HepG2 (cell line): ENCODE measurements at regions not wholly inside any gene's neighbourhood (a gene's known extent, or its start where the extent isn't known, plus 50 kb on each side); places are given as distances from the start of the nearest gene placed in this dataset.

ENCODE experiments used
- ATAC-seq: fragments of 200-7000 bp; cut with Tn5 transposase; 3 replicates; pipeline ENCODE4 v1.9.1; 2020; ENCODE audit warnings: mild to moderate bottlenecking, moderate library complexity
- BruUV-seq: library from RNA; stranded (reverse); fragments of 400-500 nt; replicated peaks from 2 replicates; lab custom pipeline; 2021; lab: Mats Ljungman, UMichigan
- CTCF ChIA-PET: fragments of 300-600 bp; formaldehyde crosslinking; extraction: SDS; loops from one replicate; lab custom pipeline; 2021; ENCODE audit warnings: low total read pairs, inconsistent platforms, low intra/inter-chr PET ratio; lab: Yijun Ruan, JAX
- POLR2A ChIA-PET: fragments of 350-600 bp; sonication (Branson Sonifier 250); formaldehyde crosslinking; loops from one replicate; lab custom pipeline; 2020; ENCODE audit warnings: antibody characterized with exemption, inconsistent platforms; lab: Yijun Ruan, JAX
- DNase-seq: peaks from one replicate; pipeline ENCODE4 v3.0.0-alpha.2; 2015; ENCODE audit warnings: low spot score
- FAIRE-seq: peaks from 3 replicates; lab custom pipeline; 2011; peaks lifted over from hg19 to GRCh38; lab: Jason Lieb, UNC
- H2AFZ ChIP-seq: one replicate; pipeline ENCODE4 v1.6.1; 2011; ENCODE audit warnings: low read length, inconsistent platforms
- H3K27ac ChIP-seq: fragments of 300-600 bp; 3 replicates; pipeline ENCODE4 v1.8.0; 2011; ENCODE audit warnings: mixed run types, mild to moderate bottlenecking, mixed read lengths, low read length, inconsistent platforms; ENCODE audit not compliant: insufficient read depth; ENCODE audit errors: extremely low read length
- H3K27me3 ChIP-seq, 2 experiments: fragments of 200-600 bp in 1 of 2; 2 replicates in 1 of 2; 3 replicates in 1 of 2; pipeline versions ENCODE4 v1.6.0 to v1.8.0; 2011; ENCODE audit warnings: low read length in 2 of 2, mild to moderate bottlenecking in 2 of 2, moderate library complexity in 2 of 2, inconsistent platforms in 1 of 2; ENCODE audit not compliant: insufficient read depth in 2 of 2, control insufficient read depth in 1 of 2
- H3K36me3 ChIP-seq, 2 experiments: fragments of 200-600 bp in 1 of 2; replicated peaks in 1 of 2; 2 replicates in 1 of 2; 3 replicates in 1 of 2; pipeline versions ENCODE4 v1.5.1 to v1.8.0; 2011; ENCODE audit warnings: low read length in 2 of 2, inconsistent platforms in 1 of 2; ENCODE audit not compliant: insufficient read depth in 2 of 2, control insufficient read depth in 1 of 2
- H3K4me1 ChIP-seq: 2 replicates; pipeline ENCODE4 v1.5.1; 2012; ENCODE audit warnings: low read length, inconsistent platforms; ENCODE audit not compliant: insufficient read depth
- H3K4me2 ChIP-seq: 2 replicates; pipeline ENCODE4 v1.6.0; 2011; ENCODE audit warnings: low read depth, low read length, inconsistent platforms
- H3K4me3 ChIP-seq, 3 experiments: fragments of 200-600 bp in 1 of 3; sonication (generic), shearing (Covaris generic) in 1 of 3; replicated peaks in 1 of 3; 2 replicates each; pipeline ENCODE4 v1.5.1; 2011 to 2016; ENCODE audit warnings: low read length in 3 of 3, inconsistent platforms in 2 of 3, low read depth in 2 of 3, mild to moderate bottlenecking in 2 of 3, control low read depth in 1 of 3, mixed read lengths in 1 of 3; ENCODE audit not compliant: insufficient read depth in 1 of 3
- H3K79me2 ChIP-seq: one replicate; pipeline ENCODE4 v1.6.1; 2011; ENCODE audit warnings: low read length, inconsistent platforms; ENCODE audit not compliant: insufficient read depth
- H3K9ac ChIP-seq: 2 replicates; pipeline ENCODE4 v1.6.0; 2011; ENCODE audit warnings: mild to moderate bottlenecking, low read depth, low read length, inconsistent platforms; ENCODE audit not compliant: insufficient read depth
- H3K9me3 ChIP-seq: 2 replicates; pipeline ENCODE4 v1.5.1; 2012; ENCODE audit warnings: mild to moderate bottlenecking, low read length
- H4K20me1 ChIP-seq: 2 replicates; pipeline ENCODE4 v1.6.0; 2011; ENCODE audit warnings: inconsistent platforms, mild to moderate bottlenecking, low read length, moderate library complexity; ENCODE audit not compliant: insufficient read depth
- CC2D1A ChIP-seq: sonication (generic); formaldehyde crosslinking; IDR thresholded peaks from 2 replicates; pipeline ENCODE4 v1.8.1; 2023; ENCODE audit warnings: mild to moderate bottlenecking, missing genetic modification reagents
- KMT2A ChIP-seq: sonication (generic); formaldehyde crosslinking; IDR thresholded peaks from 2 replicates; pipeline ENCODE4 v1.4.0; 2020; ENCODE audit warnings: missing genetic modification reagents
- MBNL3 ChIP-seq: fragments of 250-450 bp; sonication (Bioruptor Pico); conservative IDR thresholded peaks from 2 replicates; pipeline ENCODE4 v1.8.0; 2022; ENCODE audit warnings: mild to moderate bottlenecking, inconsistent platforms
- MED13 ChIP-seq: sonication (generic); formaldehyde crosslinking; IDR thresholded peaks from 2 replicates; pipeline ENCODE4 v1.5.0; 2020; ENCODE audit warnings: missing genetic modification reagents
- PBX3 ChIP-seq: sonication (generic); formaldehyde crosslinking; IDR thresholded peaks from 2 replicates; pipeline ENCODE4 v1.8.1; 2023; ENCODE audit warnings: missing genetic modification reagents, inconsistent platforms, borderline replicate concordance
- PCBP1 ChIP-seq: fragments of 200-400 bp; formaldehyde crosslinking; IDR thresholded peaks from 2 replicates; pipeline ENCODE4 v1.6.1; 2017; ENCODE audit warnings: mild to moderate bottlenecking, low read depth, low read length, borderline replicate concordance
- RBM39 ChIP-seq: fragments of 200-400 bp; formaldehyde crosslinking; IDR thresholded peaks from one replicate; pipeline ENCODE4 v1.6.1; 2018; ENCODE audit warnings: antibody characterized with exemption, mild to moderate bottlenecking, low read depth, low read length; ENCODE audit not compliant: poor library complexity, severe bottlenecking
- TMF1 ChIP-seq: sonication (generic); formaldehyde crosslinking; IDR thresholded peaks from 2 replicates; pipeline ENCODE4 v1.8.1; 2022; ENCODE audit warnings: low read depth, missing genetic modification reagents
- ZNF232 ChIP-seq: sonication (generic); formaldehyde crosslinking; IDR thresholded peaks from 2 replicates; pipeline ENCODE4 v1.4.0; 2020; ENCODE audit warnings: missing genetic modification reagents, borderline replicate concordance
- ZNF441 ChIP-seq: sonication (generic); formaldehyde crosslinking; IDR thresholded peaks from 2 replicates; pipeline ENCODE4 v1.7.0; 2021; ENCODE audit warnings: missing genetic modification reagents, borderline replicate concordance
- WGBS: methylation state at CpG from one replicate; pipeline ENCODE4 v1.1.6; 2017; ENCODE audit warnings: low lambda C conversion rate; 5-methylcytosine and 5-hydroxymethylcytosine counted together
- in situ Hi-C: cut with HindIII; loops from 2 replicates; pipeline ENCODE4 v1.10.0; 2017; ENCODE audit warnings: low pct_unique_long_range_greater_than_20kb; ENCODE audit not compliant: extremely low pct_ligation_motif_present
- intact Hi-C: fragments of 100-400 bp; cut with micrococcal nuclease; formaldehyde crosslinking; loops from one replicate; pipeline ENCODE4 v1.10.0; 2022; ENCODE audit not compliant: unreplicated experiment
- TF ChIP-seq, protein P1 (sequence below), 2 experiments: sonication (generic) in 1 of 2; formaldehyde crosslinking in 1 of 2; IDR thresholded peaks; 2 replicates each; pipeline versions ENCODE4 v1.4.0 to v1.6.1; 2018 to 2020; ENCODE audit warnings: missing genetic modification reagents in 2 of 2, borderline replicate concordance in 1 of 2, low read depth in 1 of 2, mild to moderate bottlenecking in 1 of 2, missing biosample characterization in 1 of 2

DNA sequence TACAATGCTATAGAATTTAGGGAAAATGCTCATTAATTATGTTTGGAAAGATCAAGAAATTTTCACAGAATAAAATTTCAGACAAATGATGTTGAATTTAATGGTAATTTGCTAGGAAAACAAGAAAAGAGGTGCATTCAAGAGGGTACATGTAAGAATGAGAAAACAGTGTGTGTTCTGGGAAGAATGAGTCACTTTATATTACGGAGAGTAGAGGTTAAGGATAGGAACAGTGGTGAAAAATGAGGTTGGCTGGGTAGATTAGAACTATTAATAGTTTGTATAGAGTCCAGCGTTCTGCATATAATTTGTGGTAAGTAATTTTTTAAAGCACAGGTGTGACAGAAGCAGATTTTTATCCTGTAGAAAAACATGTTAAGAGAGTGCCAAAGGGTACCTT is 336.7 kb upstream of the MBL2 start:
- TF ChIP-seq MBNL3 (CRISPR knock-in tag) (no peak), MED13 (CRISPR knock-in tag) (no peak)
- FAIRE-seq: no peak
- CTCF ChIA-PET: no interaction called here
- Histone ChIP-seq H2AFZ (no peak overlapping the region), H3K27me3 (no peaks in the 10 kb centered on the region), H4K20me1 (no peaks in the 10 kb centered on the region), H3K27ac (no peak overlapping the region), H3K4me1 (no peaks in the 10 kb centered on the region), H3K9ac (no peak overlapping the region), H3K9me3 (no peaks in the 10 kb centered on the region), H3K36me3 (no peaks in the 10 kb centered on the region), H3K79me2 (no peaks in the 10 kb centered on the region), H3K4me3 (no peak overlapping the region), H3K4me2 (no peak overlapping the region)
- no TSS peak for BruUV-seq
- intact Hi-C loops (no loop called here), in situ Hi-C loops (no loop called here)
- no peak for ATAC-seq
- DNase-seq: no peak
- 63% methylated on average over 2 of the region's 2 CpGs for WGBS
- POLR2A ChIA-PET: no interaction called here

GRCh38 chr10:53108317-53108934 is 335.8 kb upstream of the MBL2 start:
- CTCF ChIA-PET: no interaction called here
- H3K4me3 ChIP-seq: no peak overlapping the region
- H3K79me2 ChIP-seq: no peaks in the 10 kb centered on the region
- BruUV-seq: no TSS peak
- no peak overlapping the region for H3K4me2 ChIP-seq
- H3K9ac ChIP-seq: no peak overlapping the region
- H3K4me1 ChIP-seq: no peaks in the 10 kb centered on the region
- in situ Hi-C loops: no loop called here
- intact Hi-C loops: no loop called here
- H3K27me3 ChIP-seq: no peaks in the 10 kb centered on the region
- no peak for FAIRE-seq
- POLR2A ChIA-PET: no interaction called here
- ATAC-seq: no peak
- no peaks in the 10 kb centered on the region for H3K36me3 ChIP-seq
- no peak overlapping the region for H2AFZ ChIP-seq
- WGBS: 8% methylated on average over 4 of the region's 4 CpGs
- no peak for DNase-seq
- no peak overlapping the region for H3K27ac ChIP-seq
- no peaks in the 10 kb centered on the region for H3K9me3 ChIP-seq
- H4K20me1 ChIP-seq: no peaks in the 10 kb centered on the region
- TF ChIP-seq PCBP1 (no peak), RBM39 (no peak), ZNF441 (no peak), ZNF232 (CRISPR knock-in tag) (no peak), CC2D1A (CRISPR knock-in tag) (no peak), TMF1 (CRISPR knock-in tag) (no peak), KMT2A (CRISPR knock-in tag) (no peak), PBX3 (CRISPR knock-in tag) (no peak)
- TF ChIP-seq, protein P1, sequence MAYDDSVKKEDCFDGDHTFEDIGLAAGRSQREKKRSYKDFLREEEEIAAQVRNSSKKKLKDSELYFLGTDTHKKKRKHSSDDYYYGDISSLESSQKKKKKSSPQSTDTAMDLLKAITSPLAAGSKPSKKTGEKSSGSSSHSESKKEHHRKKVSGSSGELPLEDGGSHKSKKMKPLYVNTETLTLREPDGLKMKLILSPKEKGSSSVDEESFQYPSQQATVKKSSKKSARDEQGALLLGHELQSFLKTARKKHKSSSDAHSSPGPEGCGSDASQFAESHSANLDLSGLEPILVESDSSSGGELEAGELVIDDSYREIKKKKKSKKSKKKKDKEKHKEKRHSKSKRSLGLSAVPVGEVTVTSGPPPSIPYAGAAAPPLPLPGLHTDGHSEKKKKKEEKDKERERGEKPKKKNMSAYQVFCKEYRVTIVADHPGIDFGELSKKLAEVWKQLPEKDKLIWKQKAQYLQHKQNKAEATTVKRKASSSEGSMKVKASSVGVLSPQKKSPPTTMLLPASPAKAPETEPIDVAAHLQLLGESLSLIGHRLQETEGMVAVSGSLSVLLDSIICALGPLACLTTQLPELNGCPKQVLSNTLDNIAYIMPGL (CRISPR knock-in tag; IDR thresholded peaks at IDR 0.05; ENCODE audit: borderline replicate concordance in 1 of 2, low read depth in 1 of 2): no peak
